GM21367 (cell line): ENCODE measurements at regions not wholly inside any gene's neighbourhood (a gene's known extent, or its start where the extent isn't known, plus 50 kb on each side); places are given as distances from the start of the nearest gene placed in this dataset.

Source experiments
- ATAC-seq: cut with Tn5 transposase; IDR thresholded peaks from one replicate; pipeline ENCODE4 v1.9.1; 2021; ENCODE audit not compliant: unreplicated experiment

DNA sequence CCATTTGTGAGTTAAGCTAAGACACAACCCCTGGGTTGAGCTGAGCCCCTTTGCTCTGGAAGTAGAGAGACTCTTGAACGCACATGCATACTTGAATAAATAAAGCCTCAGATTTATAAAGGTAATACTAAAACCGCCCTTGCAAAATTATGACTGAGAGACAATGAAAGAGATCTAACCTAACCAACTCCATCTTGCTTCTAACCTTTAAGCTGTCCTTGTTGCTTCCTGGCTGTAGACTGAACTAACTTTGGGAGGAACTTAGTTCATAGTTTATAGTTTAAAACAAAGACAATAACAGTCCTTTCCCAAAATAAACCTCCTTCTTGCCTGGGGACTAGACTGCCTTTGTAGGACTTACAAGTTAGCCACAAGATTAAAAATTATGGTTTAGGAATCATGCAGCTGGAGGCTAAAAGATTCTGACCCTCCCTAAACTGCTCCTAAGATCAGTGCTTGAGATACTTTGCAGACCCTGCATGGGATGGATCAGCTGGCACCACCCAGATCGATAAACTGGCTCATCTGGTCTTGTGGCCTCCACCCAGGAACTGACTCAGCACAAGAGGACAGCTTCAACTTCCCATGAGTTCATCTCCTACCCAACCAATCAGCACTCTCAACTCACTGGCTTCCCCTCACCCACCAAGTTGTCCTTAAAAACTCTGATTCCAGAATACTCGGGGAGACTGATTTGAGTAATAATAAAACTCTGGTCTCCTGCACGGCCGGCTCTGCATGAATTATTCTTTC lies 240.2 kb upstream of the SLC14A2 start:
- no peak for ATAC-seq

DNA sequence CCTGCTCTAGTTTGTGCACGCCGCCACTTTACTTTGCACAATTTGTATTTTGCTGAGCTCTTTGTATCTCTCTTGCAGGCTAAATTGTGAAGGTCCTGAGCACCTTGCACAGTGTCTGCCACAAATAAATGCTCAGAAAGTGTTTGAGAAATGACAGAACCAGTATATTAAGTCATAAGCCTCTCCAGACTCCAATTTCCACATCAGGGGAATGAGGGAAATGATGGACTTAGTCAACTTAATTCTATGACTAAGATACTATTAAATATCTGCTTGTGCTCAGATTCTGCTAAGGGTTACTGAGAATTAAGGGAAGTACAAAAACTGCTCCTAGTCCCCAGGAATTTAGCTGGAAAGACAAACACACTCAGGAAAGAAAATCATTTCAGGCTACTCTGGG lies 239.1 kb upstream of the SLC14A2 start:
- no peak for ATAC-seq

DNA sequence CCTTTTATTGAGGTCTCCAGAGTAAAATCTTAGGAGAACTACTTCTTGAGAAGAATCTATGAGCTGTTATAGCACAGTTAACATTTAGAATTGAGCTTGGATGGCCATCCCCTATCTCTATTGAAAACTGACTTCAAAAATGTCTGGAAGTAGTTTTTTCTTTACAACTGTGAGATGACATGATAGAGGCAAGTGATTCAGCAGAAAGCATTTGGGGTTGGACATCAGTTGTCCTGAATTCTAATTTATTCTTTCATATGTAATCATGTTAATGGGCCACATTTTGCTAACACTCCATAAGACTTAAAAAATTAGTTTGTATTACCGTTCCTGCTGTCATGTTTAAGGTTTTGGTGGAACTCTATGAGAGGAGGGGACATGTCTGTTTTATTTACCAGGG lies 237.0 kb upstream of the SLC14A2 start:
- no peak for ATAC-seq

DNA sequence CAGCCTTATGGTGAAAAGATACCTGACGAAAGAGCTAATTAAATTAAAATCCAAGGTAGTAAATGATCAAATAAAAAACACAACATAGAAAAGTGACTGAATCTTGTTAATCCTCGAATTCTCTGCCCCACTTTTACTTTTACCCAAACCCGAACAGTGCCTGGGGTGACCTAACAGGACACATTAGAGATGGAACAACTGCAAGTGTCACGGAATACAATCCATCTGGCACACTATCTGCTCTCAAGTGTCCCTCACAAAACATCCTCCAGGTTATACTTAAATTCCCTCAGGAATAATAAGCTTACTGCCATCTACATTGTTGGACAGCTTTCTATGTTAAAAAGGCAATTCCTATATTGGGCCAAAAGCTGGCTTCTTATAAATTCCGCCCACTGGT lies 236.3 kb upstream of the SLC14A2 start:
- no peak for ATAC-seq

DNA sequence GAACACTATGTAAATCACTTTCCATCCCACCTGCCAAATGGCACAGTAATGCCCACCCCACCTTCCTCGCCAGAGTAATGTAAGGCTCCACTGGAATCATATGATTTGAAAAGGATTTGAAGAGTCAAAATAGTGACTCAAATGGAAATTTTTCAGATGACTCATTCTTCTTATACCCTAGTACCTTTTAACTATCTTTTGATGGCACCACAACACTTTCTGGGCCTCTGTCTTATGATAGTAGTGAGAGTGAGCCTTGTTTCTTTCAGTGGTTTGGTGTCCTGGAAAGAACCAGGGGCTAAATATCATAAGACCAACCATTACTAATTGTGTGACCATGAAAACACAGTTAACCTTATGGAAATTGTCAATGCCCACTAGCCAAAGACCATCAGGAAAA lies 235.4 kb upstream of the SLC14A2 start:
- ATAC-seq, result peak; percentile 64

DNA sequence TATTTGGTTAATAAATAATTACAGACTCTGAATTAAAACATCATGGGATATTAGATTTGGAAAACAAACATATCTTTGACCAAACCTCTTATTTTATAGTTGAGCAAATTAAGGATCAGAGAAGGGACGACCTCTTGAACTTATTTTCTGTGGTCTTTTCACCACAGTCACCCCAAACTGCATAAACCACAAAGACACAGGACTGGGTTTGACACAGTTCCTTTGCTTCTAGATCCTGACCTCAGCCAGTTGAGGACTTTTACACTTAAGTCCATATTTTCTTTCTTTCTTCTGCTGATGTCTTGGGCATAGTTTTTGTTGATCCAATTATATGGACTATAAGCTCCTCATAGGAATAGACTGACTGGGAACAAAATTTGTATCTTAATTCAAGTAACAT lies 234.0 kb upstream of the SLC14A2 start:
- ATAC-seq, result no peak

DNA sequence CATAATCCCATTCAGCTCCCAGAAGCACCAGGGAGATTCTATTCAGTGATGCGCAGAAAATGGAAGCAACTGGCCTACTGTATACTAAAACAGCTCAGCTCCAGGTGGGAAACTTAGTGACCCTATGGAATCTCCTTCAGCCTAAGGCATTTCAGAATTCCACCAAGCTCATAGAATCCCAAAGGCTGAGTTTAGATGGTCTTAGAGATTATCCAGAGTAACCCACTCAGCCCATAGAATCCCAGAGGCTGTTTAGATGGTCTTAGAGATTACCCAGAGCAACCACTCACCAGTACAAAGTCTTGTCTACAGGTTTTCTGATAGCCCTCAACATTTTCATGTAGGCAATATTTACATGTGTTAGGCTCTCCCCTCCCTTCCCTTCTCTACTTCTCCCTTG lies 232.0 kb upstream of the SLC14A2 start:
- no peak for ATAC-seq

DNA sequence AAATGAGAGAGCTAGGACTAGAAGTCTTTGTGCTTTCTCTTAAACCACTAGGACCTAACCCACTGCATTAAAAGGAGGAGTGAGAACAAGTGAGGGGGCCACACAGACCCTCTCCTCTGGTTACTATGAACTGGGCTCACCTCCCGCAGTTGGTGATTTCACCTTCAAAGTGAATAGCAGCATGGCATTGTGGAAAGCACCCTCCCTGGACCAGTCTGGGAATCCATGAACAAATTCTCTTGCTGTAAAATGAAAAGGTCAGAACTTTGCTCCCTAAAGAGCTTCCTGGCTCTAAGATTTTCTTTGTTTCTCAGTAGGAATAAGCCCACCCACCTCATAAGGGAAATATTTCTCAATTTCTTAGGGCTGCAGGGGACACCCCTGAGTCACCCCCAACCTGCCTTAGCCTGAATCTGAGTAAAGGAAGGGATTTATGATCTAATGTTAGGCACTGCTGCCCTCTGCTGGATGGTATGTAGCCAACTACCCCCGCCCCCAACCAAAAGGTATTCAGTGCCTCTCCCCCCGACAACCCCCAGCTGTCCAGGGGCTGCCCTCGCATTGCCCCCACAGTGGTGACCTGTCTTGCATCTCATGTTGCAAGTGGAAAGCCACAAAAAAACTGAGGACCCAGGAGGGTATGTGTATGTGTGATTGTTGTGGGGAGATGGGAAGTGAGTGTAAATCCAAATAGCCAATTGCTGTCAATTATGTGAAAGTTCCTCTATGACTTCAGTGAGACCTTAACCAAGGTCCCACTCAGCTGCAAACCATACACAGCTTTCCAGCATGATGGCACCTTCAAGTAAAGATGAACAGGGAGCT lies 230.9 kb upstream of the SLC14A2 start:
- no peak for ATAC-seq

DNA sequence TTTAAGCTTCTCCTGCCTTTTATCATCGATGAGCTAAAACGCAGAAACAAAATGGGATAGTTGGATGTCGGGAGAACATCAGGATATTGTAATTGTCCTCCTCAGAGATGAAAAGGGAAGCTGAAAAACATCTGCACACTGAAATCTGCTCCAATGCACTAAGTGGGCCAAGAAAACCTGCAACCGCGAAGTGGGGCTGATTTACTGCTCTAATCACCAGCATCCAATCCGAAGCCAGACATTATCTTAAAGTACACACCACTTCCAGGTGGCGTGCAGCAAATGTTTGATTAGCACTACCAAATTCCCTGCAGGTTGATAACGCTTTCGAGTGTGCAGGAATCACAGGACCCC lies 230.3 kb upstream of the SLC14A2 start:
- no peak for ATAC-seq

DNA sequence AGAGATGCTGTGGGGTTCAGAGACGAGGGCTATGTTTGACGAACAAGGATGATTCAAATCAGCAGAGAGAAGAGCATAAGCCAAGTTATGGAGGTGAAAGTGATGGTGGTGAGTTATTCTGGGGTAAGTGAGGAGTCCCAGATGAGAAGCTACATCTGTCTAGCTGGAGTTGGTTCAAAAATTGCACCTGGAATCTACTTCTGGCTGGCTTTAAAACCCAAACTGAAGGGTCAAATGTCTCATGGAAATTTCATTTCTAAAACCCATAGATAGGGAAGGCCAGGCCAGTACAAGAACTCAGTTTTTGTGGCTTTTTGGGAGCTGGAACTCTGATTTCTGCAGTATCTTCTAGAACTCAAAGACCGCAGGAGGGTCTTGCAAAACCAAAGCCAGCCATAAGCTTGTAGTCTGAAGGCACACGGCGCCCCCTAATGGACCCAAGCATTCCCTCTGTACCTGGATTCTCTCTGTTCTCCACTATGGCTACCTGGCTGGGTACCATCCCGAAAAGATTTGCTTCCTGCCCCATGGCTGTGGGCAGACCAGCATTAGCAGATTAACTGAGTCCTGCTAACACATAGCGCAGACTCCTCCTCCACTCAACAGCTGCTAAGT lies 229.1 kb upstream of the SLC14A2 start:
- no peak for ATAC-seq

DNA sequence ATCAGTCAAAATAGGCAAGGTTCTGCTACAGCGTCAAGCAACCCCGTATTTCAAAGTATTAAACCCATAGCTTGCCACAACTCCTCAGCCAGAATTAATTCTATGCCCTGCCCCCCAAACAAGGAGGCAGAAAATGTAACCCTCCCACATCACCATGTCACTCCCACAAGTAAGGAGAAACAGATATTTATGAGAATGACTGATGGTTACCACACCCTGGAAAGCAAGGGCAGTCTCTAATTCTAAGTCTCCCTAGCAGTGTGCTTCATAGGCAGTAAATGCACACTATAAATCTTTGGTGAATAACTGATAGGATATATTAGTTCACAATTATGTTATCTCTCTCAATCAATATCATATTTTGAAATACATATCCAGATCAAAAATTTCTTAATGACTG lies 228.0 kb upstream of the SLC14A2 start:
- no peak for ATAC-seq

DNA sequence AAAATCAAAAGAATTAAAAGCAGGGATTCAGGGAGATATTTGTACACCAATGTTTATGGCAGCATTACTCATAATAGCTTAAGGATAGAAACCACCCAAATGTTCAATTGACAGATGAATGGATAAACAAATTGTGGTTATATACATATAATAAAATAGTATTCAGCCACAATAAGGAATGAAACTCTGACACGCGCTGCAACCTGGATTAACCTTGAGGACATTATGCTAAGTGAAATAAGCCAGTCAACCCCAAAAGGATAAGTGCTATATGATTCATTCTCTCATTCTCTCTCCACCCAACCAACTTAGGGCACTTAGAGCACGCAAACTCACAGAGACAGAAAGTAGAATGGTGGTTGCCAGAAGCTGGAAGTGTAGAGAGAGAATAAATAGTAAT lies 216.8 kb upstream of the SLC14A2 start:
- ATAC-seq, result no peak

DNA sequence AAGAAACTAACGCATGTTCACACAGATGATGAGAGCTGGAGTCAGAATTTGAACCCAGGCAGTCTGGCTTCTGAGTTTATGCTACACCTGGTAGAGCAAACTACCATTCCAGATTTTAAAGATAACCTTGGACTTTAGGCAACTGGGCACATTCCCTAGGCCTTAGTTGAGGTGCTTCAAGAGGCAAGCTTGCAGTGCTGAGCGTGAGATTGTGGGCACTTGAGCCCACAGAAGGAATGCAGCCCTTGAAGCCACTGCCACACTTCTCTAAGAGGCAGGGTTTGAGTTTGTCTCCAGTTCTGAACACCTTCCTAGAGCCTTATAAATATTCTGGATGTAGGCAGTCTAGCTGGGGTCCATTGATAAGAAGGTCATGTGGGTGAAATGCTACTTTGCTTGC lies 216.1 kb upstream of the SLC14A2 start:
- ATAC-seq, result no peak

DNA sequence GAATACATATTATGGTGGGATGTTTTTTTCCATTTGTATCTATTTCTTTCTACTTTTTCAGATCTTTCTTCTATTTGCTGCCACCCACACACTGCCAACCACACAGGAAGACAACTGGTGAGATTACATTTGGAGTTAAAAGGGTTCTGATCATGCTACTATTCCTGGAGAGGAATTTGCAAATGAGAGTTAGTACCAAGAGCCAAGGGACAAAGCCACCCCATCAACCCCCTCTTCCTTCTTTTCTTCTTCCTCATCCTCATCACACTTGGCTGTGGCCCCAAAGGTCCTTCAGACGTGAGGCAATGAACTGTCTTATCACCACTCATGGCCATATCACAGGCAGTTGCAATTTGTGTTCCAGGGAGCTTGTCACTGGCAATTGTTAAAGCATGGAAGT lies 215.6 kb upstream of the SLC14A2 start:
- ATAC-seq, result no peak

DNA sequence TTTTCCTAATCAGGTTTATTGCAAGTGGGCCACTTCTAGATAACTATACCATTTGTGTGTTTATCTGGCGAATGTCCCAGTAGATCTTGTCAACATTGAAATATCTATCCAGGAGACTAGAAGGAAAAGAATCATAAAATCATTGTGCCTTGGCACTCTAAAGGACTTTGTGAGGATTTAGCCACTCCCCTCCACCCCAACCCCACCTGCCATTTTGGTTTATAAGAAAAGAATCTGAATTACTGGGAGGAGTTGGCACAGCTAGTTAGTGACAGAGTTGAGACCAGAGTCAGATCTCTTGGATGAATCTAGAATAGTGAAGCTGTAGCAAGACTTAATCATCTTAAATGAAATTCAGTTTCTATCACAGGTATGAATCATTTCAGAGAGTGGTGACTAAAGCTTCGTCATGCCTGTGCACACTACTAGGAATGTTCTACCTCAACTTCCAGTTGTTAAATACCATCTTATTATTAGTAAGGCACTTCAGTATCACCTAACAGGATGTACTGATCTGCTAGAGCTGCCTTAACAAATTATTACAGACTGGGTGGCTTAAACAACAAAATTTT lies 212.7 kb upstream of the SLC14A2 start:
- ATAC-seq, result no peak

DNA sequence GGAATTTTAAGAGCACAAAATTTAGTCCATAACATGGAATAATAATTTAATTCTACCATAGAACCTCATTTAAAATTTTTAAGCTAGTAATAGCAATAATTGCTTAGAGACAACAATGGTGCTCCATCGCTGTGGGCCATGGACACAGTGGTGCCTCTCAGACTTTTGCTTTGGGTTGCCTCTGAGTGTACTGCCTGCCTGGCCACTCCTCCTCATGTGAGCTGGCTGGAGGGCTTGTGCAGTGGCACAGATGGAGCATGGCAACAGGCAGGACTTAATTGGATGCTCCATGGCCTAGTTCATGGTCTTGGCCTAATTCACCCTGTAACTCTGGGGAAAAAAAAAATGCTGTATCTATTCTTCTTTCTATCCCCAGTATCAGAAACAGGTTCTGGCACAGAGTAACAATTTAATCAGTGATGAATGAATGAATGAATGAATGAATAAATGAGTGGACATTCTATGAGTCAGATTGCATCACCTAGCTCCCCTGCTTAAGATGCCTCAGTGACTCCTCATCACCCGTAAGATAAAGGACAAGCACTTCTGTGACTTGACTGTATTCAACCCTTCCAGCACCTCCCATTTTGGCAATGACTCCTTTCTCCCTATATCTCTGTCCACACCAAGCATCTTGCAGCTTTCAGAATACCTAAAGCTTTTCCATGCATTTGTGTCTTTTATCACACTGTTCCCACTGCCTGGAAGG lies 211.8 kb upstream of the SLC14A2 start:
- ATAC-seq, result no peak

DNA sequence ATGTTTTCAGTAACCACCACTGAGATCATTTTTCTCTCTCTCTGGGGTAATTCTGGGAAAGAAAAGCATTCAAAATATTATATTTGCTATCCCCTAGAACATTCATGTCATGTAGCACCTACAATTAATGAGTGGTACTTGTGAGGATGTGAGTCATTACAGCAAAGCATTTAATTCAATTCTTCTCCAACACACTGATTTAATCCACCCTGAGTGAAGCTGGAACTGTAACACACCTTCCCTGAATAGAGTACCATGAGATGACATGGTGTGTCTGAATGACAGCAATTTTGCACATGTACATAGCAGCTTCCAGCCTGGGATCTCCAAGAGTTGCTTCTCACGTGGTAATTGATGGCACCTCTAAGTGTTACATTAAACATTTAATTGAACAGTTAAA lies 207.1 kb upstream of the SLC14A2 start:
- ATAC-seq, result no peak

DNA sequence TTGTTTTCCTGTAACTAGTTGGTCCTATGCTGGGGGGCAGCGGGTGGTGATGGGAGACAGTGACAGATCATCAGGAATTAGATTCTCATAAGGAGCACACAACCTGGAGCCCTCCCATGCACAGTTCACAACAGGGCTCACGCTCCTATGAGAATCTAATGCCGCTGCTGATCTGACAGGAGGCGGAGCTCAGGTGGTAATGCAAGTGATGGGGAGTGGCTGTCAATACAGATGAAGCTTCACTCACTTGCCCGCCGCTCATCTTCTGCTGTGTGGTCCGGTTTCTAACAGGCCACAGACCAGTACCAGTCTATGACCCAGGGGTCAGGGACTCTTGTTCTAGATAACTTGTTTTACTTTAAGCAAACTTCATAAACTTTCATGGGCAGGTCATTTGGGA lies 205.3 kb upstream of the SLC14A2 start:
- no peak for ATAC-seq

DNA sequence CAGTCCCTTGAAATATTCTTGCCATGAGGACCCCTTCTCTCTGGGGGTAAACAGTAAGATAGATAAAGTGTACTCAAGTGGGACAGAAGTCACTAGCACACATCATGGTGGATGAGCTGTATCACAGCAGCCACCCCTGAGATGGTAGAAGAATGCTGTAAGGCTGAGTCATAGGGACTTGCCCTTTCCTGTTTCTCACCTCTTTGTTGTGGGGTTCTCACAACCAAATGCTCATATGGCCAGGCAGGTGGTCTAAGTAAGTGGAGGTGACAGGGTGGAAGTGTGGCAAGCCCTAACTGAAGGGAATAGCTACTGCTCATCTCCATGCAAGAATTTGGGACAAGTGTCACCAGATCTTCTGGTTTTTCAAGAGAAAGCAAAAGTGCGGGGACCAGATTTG lies 202.7 kb upstream of the SLC14A2 start:
- no peak for ATAC-seq

DNA sequence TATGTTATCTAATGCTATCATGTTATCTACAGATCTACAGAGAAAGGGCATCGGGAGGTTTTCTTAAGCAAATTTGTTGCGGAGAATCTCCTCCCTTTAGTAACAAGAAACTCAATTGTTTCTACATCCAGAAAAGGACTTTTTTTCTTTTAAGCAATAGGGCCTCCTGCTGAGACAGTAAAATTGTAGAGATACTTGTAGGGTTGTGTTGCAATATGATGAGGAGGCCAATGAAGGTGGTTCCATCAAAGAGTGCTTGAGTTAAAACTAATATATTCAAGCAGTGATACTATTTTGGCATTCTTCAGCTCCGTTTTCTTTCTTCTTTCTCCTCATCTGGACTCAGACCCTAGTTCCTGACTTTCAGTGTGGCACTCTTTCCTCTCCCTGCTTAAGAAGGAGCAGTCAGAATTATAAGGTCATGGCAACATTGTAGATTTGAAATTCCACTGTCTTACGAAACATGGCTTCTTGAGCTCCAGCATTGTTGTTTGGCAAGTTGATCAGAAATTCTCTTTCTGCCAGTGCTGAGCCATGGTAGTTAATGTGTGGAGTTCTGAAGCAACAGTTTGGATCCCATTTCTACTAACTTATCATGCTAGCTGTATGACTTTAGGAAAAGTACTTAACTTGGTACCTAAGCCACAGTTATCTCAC lies 202.0 kb upstream of the SLC14A2 start:
- no peak for ATAC-seq

DNA sequence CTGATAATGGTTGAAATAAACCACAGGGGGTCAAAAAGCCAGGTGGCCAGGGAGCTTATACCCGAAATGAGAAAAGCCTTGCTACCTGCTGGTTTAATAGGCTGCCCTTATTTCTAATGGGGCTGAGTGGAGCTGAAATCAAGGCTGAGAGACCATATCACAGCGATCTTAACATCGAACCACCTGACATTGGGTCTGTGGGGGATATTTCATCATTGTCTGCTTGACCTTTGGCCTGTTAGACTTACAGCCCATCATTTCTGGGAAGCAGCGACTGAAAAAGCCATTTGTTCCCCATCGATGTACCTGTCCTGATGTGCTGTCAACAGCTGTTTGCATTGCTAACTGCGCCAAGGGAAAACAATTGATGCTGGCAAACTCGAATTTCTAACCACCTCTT lies 199.7 kb upstream of the SLC14A2 start:
- no peak for ATAC-seq
